HL-60 (cell line): ENCODE measurements at regions not wholly inside any gene's neighbourhood (a gene's known extent, or its start where the extent isn't known, plus 50 kb on each side); places are given as distances from the start of the nearest gene placed in this dataset.

Experiments used
- GABPA ChIP-seq: IDR thresholded peaks from 2 replicates; pipeline ENCODE4 v1.6.1; 2012; ENCODE audit warnings: low read depth
- POLR2AphosphoS5 ChIP-seq: IDR thresholded peaks from 2 replicates; pipeline ENCODE4 v1.6.1; 2012; ENCODE audit warnings: low read depth
- TF ChIP-seq, protein P1 (sequence below): IDR thresholded peaks from one replicate; pipeline ENCODE4 v1.5.1; 2011; ENCODE audit warnings: low read length, control low read depth, inconsistent platforms; ENCODE audit not compliant: insufficient read depth
- TF ChIP-seq, protein P2 (sequence below): IDR thresholded peaks from 2 replicates; pipeline ENCODE4 v1.6.1; 2012; ENCODE audit warnings: low read depth; ENCODE audit not compliant: insufficient replicate concordance

DNA sequence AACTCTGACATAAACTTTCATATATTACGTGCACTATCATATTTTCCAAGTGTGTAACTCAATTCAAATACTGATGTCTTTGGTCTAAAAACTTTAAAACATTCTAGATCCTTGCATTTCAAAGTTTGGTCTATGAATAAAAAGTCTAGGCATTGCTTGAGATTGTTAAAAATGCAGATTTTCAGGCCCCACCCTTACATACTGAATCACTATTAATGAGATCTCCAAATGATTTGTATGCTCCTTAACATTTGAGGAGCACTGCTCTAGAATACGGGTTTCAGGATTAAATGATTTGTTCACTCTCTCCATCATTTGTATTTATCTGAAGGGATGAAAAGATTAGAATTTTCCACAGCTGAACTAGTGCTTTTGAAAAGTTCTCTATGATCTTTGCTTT, 202.9 kb downstream of the KBTBD8 start:
- TF ChIP-seq, protein P1, sequence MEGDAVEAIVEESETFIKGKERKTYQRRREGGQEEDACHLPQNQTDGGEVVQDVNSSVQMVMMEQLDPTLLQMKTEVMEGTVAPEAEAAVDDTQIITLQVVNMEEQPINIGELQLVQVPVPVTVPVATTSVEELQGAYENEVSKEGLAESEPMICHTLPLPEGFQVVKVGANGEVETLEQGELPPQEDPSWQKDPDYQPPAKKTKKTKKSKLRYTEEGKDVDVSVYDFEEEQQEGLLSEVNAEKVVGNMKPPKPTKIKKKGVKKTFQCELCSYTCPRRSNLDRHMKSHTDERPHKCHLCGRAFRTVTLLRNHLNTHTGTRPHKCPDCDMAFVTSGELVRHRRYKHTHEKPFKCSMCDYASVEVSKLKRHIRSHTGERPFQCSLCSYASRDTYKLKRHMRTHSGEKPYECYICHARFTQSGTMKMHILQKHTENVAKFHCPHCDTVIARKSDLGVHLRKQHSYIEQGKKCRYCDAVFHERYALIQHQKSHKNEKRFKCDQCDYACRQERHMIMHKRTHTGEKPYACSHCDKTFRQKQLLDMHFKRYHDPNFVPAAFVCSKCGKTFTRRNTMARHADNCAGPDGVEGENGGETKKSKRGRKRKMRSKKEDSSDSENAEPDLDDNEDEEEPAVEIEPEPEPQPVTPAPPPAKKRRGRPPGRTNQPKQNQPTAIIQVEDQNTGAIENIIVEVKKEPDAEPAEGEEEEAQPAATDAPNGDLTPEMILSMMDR: no peak
- TF ChIP-seq POLR2AphosphoS5: no peak
- TF ChIP-seq, protein P2, sequence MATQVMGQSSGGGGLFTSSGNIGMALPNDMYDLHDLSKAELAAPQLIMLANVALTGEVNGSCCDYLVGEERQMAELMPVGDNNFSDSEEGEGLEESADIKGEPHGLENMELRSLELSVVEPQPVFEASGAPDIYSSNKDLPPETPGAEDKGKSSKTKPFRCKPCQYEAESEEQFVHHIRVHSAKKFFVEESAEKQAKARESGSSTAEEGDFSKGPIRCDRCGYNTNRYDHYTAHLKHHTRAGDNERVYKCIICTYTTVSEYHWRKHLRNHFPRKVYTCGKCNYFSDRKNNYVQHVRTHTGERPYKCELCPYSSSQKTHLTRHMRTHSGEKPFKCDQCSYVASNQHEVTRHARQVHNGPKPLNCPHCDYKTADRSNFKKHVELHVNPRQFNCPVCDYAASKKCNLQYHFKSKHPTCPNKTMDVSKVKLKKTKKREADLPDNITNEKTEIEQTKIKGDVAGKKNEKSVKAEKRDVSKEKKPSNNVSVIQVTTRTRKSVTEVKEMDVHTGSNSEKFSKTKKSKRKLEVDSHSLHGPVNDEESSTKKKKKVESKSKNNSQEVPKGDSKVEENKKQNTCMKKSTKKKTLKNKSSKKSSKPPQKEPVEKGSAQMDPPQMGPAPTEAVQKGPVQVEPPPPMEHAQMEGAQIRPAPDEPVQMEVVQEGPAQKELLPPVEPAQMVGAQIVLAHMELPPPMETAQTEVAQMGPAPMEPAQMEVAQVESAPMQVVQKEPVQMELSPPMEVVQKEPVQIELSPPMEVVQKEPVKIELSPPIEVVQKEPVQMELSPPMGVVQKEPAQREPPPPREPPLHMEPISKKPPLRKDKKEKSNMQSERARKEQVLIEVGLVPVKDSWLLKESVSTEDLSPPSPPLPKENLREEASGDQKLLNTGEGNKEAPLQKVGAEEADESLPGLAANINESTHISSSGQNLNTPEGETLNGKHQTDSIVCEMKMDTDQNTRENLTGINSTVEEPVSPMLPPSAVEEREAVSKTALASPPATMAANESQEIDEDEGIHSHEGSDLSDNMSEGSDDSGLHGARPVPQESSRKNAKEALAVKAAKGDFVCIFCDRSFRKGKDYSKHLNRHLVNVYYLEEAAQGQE: no peak
- TF ChIP-seq GABPA: no peak
